OCI-LY3 (cell line): ENCODE measurements at regions not wholly inside any gene's neighbourhood (a gene's known extent, or its start where the extent isn't known, plus 50 kb on each side); places are given as distances from the start of the nearest gene placed in this dataset.

Experiments
- CTCF ChIP-seq: fragments of 200-600, 300-600 bp; sonication (generic); IDR thresholded peaks from 2 replicates; pipeline ENCODE4 v1.5.1; 2014; ENCODE audit warnings: antibody characterized with exemption, low read length, low read depth
- EZH2phosphoT487 ChIP-seq: fragments of 200-600 bp; shearing (Covaris generic); IDR thresholded peaks from 2 replicates; pipeline ENCODE4 v1.6.1; 2018; ENCODE audit warnings: antibody characterized with exemption, mixed run types, low read depth

DNA sequence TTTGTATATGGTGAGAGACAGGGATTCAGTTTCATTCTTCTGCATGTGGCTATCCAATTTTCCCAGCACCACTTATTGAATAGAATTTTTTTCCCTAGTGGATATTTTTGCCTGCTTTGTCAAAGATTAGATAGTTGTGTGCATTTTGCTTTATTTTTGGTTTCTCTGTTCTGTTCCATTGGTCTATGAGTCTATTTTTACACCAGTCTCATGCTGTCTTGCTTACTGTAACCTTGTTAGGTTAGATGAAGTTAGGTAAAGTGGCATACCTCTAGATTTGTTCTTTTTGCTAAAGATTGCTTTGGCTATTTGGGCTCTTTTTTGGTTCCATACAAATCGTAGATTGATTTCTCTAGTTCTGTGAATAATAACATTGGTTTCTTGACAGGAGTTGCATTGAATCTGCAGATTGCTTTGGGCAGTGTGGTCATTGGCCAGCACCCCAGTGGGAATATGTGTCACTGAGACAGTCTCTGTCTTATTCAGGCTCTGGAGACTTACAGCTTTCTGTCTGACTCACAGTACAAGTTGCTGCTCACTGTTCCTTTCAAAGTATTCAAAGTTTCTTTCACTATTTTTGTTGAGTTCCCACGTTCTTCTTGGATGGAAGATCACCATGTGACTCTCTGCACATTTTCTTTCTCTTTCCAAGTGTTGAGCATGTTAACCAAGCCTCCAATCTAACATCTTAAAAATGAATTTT is 709.1 kb downstream of the CDH11 start:
- TF ChIP-seq CTCF (no peak), EZH2phosphoT487 (no peak)
